Stomach (tissue), 4 donors: ENCODE measurements at regions not wholly inside any gene's neighbourhood (a gene's known extent, or its start where the extent isn't known, plus 50 kb on each side); places are given as distances from the start of the nearest gene placed in this dataset.

ENCODE experiments used
- EP300 ChIP-seq: sonication (generic); formaldehyde crosslinking; IDR thresholded peaks from one replicate; pipeline ENCODE4 v1.6.1; 2017; ENCODE audit warnings: antibody characterized with exemption
- POLR2A ChIP-seq, 4 donors: fragments of 450-650 bp; IDR thresholded peaks; one replicate each; pipeline ENCODE4 v1.6.1; 2016; ENCODE audit warnings: antibody characterized with exemption in 4 of 4, control low read depth in 2 of 4, mild to moderate bottlenecking in 1 of 4, moderate library complexity in 1 of 4

- TF ChIP-seq POLR2A (IDR thresholded peaks at IDR 0.05) = no peak
- no peak for TF ChIP-seq EP300
Measured at GRCh38 chr3:145815707-145816413, 345.1 kb downstream of the PLOD2 start.
